ENCODE measurements at regions not wholly inside any gene's neighbourhood (a gene's known extent, or its start where the extent isn't known, plus 50 kb on each side); places are given as distances from the start of the nearest gene placed in this dataset.

GRCh38 chr11:19553683-19554333 lies 158.8 kb upstream of the NAV2 start:
- Histone ChIP-seq H3K36me3 (ENCODE audit: control insufficient read depth in 1 of 2, insufficient read depth in 2 of 2, low read length in 2 of 2) (no peaks in the 10 kb centered on the region), H3K4me1 (ENCODE audit: control insufficient read depth in 1 of 2, insufficient read depth in 2 of 2, low read length in 2 of 2) (peaks cover 0 to 5% of the 10 kb centered on the region in 2 donors), H3K4me3 (ENCODE audit: low read depth in 1 of 2, low read length in 2 of 2) (no peak overlapping the region), H3K9ac (ENCODE audit: low read depth in 1 of 2, low read length in 2 of 2) (no peak overlapping the region), H3K9me3 (ENCODE audit: control insufficient read depth in 1 of 2, low read length in 2 of 2) (no peaks in the 10 kb centered on the region), H3K27ac (ENCODE audit: low read depth, low read length) (no peak overlapping the region), H3K27me3 (ENCODE audit: control insufficient read depth in 1 of 2, insufficient read depth in 2 of 2, low read length in 2 of 2) (no peaks in the 10 kb centered on the region)

- H3K36me3 ChIP-seq (ENCODE audit: control insufficient read depth in 1 of 2, insufficient read depth in 2 of 2, low read length in 2 of 2) = no peaks in the 10 kb centered on the region
- H3K4me1 ChIP-seq (ENCODE audit: control insufficient read depth in 1 of 2, insufficient read depth in 2 of 2, low read length in 2 of 2) = peaks cover 0 to 5% of the 10 kb centered on the region in 2 donors
- H3K27ac ChIP-seq (ENCODE audit: low read depth, low read length) = no peak overlapping the region
- no peak overlapping the region for H3K9ac ChIP-seq (ENCODE audit: low read depth in 1 of 2, low read length in 2 of 2)
- H3K27me3 ChIP-seq (ENCODE audit: control insufficient read depth in 1 of 2, insufficient read depth in 2 of 2, low read length in 2 of 2) = no peaks in the 10 kb centered on the region
- no peak overlapping the region for H3K4me3 ChIP-seq (ENCODE audit: low read depth in 1 of 2, low read length in 2 of 2)
- H3K9me3 ChIP-seq (ENCODE audit: control insufficient read depth in 1 of 2, low read length in 2 of 2) = no peaks in the 10 kb centered on the region
Measured at GRCh38 chr11:19552656-19553260, 159.9 kb upstream of the NAV2 start.

GRCh38 chr11:19552161-19552560 lies 160.5 kb upstream of the NAV2 start:
- Histone ChIP-seq H3K9ac (ENCODE audit: low read depth in 1 of 2, low read length in 2 of 2) (no peak overlapping the region), H3K36me3 (ENCODE audit: control insufficient read depth in 1 of 2, insufficient read depth in 2 of 2, low read length in 2 of 2) (no peaks in the 10 kb centered on the region), H3K27me3 (ENCODE audit: control insufficient read depth in 1 of 2, insufficient read depth in 2 of 2, low read length in 2 of 2) (no peaks in the 10 kb centered on the region), H3K4me1 (ENCODE audit: control insufficient read depth in 1 of 2, insufficient read depth in 2 of 2, low read length in 2 of 2) (peaks cover 0 to 5% of the 10 kb centered on the region in 2 donors), H3K4me3 (ENCODE audit: low read depth in 1 of 2, low read length in 2 of 2) (no peak overlapping the region), H3K9me3 (ENCODE audit: control insufficient read depth in 1 of 2, low read length in 2 of 2) (no peaks in the 10 kb centered on the region), H3K27ac (ENCODE audit: low read depth, low read length) (no peak overlapping the region)

GRCh38 chr11:19551457-19551856 lies 161.2 kb upstream of the NAV2 start:
- Histone ChIP-seq H3K9me3 (ENCODE audit: control insufficient read depth in 1 of 2, low read length in 2 of 2) (no peaks in the 10 kb centered on the region), H3K27me3 (ENCODE audit: control insufficient read depth in 1 of 2, insufficient read depth in 2 of 2, low read length in 2 of 2) (no peaks in the 10 kb centered on the region), H3K36me3 (ENCODE audit: control insufficient read depth in 1 of 2, insufficient read depth in 2 of 2, low read length in 2 of 2) (no peaks in the 10 kb centered on the region), H3K4me1 (ENCODE audit: control insufficient read depth in 1 of 2, insufficient read depth in 2 of 2, low read length in 2 of 2) (peaks cover 0 to 5% of the 10 kb centered on the region in 2 donors), H3K9ac (ENCODE audit: low read depth in 1 of 2, low read length in 2 of 2) (no peak overlapping the region), H3K27ac (ENCODE audit: low read depth, low read length) (no peak overlapping the region), H3K4me3 (ENCODE audit: low read depth in 1 of 2, low read length in 2 of 2) (no peak overlapping the region)

GRCh38 chr11:19547044-19547443 lies 165.6 kb upstream of the NAV2 start:
- no peaks in the 10 kb centered on the region for H3K9me3 ChIP-seq (ENCODE audit: control insufficient read depth in 1 of 2, low read length in 2 of 2)
- H3K4me1 ChIP-seq (ENCODE audit: control insufficient read depth in 1 of 2, insufficient read depth in 2 of 2, low read length in 2 of 2) = no peaks in the 10 kb centered on the region
- H3K9ac ChIP-seq (ENCODE audit: low read depth in 1 of 2, low read length in 2 of 2) = no peak overlapping the region
- H3K36me3 ChIP-seq (ENCODE audit: control insufficient read depth in 1 of 2, insufficient read depth in 2 of 2, low read length in 2 of 2) = no peaks in the 10 kb centered on the region
- H3K4me3 ChIP-seq (ENCODE audit: low read depth in 1 of 2, low read length in 2 of 2) = no peak overlapping the region
- H3K27ac ChIP-seq (ENCODE audit: low read depth, low read length) = no peak overlapping the region
- H3K27me3 ChIP-seq (ENCODE audit: control insufficient read depth in 1 of 2, insufficient read depth in 2 of 2, low read length in 2 of 2) = no peaks in the 10 kb centered on the region

- Histone ChIP-seq H3K4me3 (ENCODE audit: low read depth in 1 of 2, low read length in 2 of 2) (no peak overlapping the region), H3K27me3 (ENCODE audit: control insufficient read depth in 1 of 2, insufficient read depth in 2 of 2, low read length in 2 of 2) (no peaks in the 10 kb centered on the region), H3K27ac (ENCODE audit: low read depth, low read length) (no peak overlapping the region), H3K9ac (ENCODE audit: low read depth in 1 of 2, low read length in 2 of 2) (no peak overlapping the region), H3K4me1 (ENCODE audit: control insufficient read depth in 1 of 2, insufficient read depth in 2 of 2, low read length in 2 of 2) (no peaks in the 10 kb centered on the region), H3K36me3 (ENCODE audit: control insufficient read depth in 1 of 2, insufficient read depth in 2 of 2, low read length in 2 of 2) (no peaks in the 10 kb centered on the region), H3K9me3 (ENCODE audit: control insufficient read depth in 1 of 2, low read length in 2 of 2) (no peaks in the 10 kb centered on the region)
Measured at GRCh38 chr11:19546325-19546724, 166.3 kb upstream of the NAV2 start.

- no peak overlapping the region for H3K27ac ChIP-seq (ENCODE audit: low read depth, low read length)
- H3K9me3 ChIP-seq (ENCODE audit: control insufficient read depth in 1 of 2, low read length in 2 of 2) = no peaks in the 10 kb centered on the region
- H3K9ac ChIP-seq (ENCODE audit: low read depth in 1 of 2, low read length in 2 of 2) = no peak overlapping the region
- no peak overlapping the region for H3K4me3 ChIP-seq (ENCODE audit: low read depth in 1 of 2, low read length in 2 of 2)
- no peaks in the 10 kb centered on the region for H3K27me3 ChIP-seq (ENCODE audit: control insufficient read depth in 1 of 2, insufficient read depth in 2 of 2, low read length in 2 of 2)
- no peaks in the 10 kb centered on the region for H3K36me3 ChIP-seq (ENCODE audit: control insufficient read depth in 1 of 2, insufficient read depth in 2 of 2, low read length in 2 of 2)
- H3K4me1 ChIP-seq (ENCODE audit: control insufficient read depth in 1 of 2, insufficient read depth in 2 of 2, low read length in 2 of 2) = no peaks in the 10 kb centered on the region
Measured at GRCh38 chr11:19541521-19542049, 171.1 kb upstream of the NAV2 start.

- Histone ChIP-seq H3K27me3 (ENCODE audit: control insufficient read depth in 1 of 2, insufficient read depth in 2 of 2, low read length in 2 of 2) (no peaks in the 10 kb centered on the region), H3K4me3 (ENCODE audit: low read depth in 1 of 2, low read length in 2 of 2) (no peak overlapping the region), H3K9me3 (ENCODE audit: control insufficient read depth in 1 of 2, low read length in 2 of 2) (no peaks in the 10 kb centered on the region), H3K9ac (ENCODE audit: low read depth in 1 of 2, low read length in 2 of 2) (no peak overlapping the region), H3K4me1 (ENCODE audit: control insufficient read depth in 1 of 2, insufficient read depth in 2 of 2, low read length in 2 of 2) (no peaks in the 10 kb centered on the region), H3K36me3 (ENCODE audit: control insufficient read depth in 1 of 2, insufficient read depth in 2 of 2, low read length in 2 of 2) (no peaks in the 10 kb centered on the region), H3K27ac (ENCODE audit: low read depth, low read length) (no peak overlapping the region)
Measured at GRCh38 chr11:19539861-19540260, 172.8 kb upstream of the NAV2 start.

GRCh38 chr11:19537803-19538453 lies 174.7 kb upstream of the NAV2 start:
- Histone ChIP-seq H3K27ac (ENCODE audit: low read depth, low read length) (no peak overlapping the region), H3K4me3 (ENCODE audit: low read depth in 1 of 2, low read length in 2 of 2) (no peak overlapping the region), H3K27me3 (ENCODE audit: control insufficient read depth in 1 of 2, insufficient read depth in 2 of 2, low read length in 2 of 2) (no peaks in the 10 kb centered on the region), H3K4me1 (ENCODE audit: control insufficient read depth in 1 of 2, insufficient read depth in 2 of 2, low read length in 2 of 2) (no peaks in the 10 kb centered on the region), H3K9ac (ENCODE audit: low read depth in 1 of 2, low read length in 2 of 2) (no peak overlapping the region), H3K9me3 (ENCODE audit: control insufficient read depth in 1 of 2, low read length in 2 of 2) (no peaks in the 10 kb centered on the region), H3K36me3 (ENCODE audit: control insufficient read depth in 1 of 2, insufficient read depth in 2 of 2, low read length in 2 of 2) (no peaks in the 10 kb centered on the region)

- no peak overlapping the region for H3K4me3 ChIP-seq (ENCODE audit: low read depth in 1 of 2, low read length in 2 of 2)
- no peaks in the 10 kb centered on the region for H3K9me3 ChIP-seq (ENCODE audit: control insufficient read depth in 1 of 2, low read length in 2 of 2)
- no peaks in the 10 kb centered on the region for H3K4me1 ChIP-seq (ENCODE audit: control insufficient read depth in 1 of 2, insufficient read depth in 2 of 2, low read length in 2 of 2)
- H3K27ac ChIP-seq (ENCODE audit: low read depth, low read length) = no peak overlapping the region
- no peak overlapping the region for H3K9ac ChIP-seq (ENCODE audit: low read depth in 1 of 2, low read length in 2 of 2)
- no peaks in the 10 kb centered on the region for H3K27me3 ChIP-seq (ENCODE audit: control insufficient read depth in 1 of 2, insufficient read depth in 2 of 2, low read length in 2 of 2)
- H3K36me3 ChIP-seq (ENCODE audit: control insufficient read depth in 1 of 2, insufficient read depth in 2 of 2, low read length in 2 of 2) = no peaks in the 10 kb centered on the region
Measured at GRCh38 chr11:19536131-19536530, 176.5 kb upstream of the NAV2 start.

All from duodenal mucosa (tissue), 2 donors.